ENCODE measurements at regions not wholly inside any gene's neighbourhood (a gene's known extent, or its start where the extent isn't known, plus 50 kb on each side); places are given as distances from the start of the nearest gene placed in this dataset.

DNA sequence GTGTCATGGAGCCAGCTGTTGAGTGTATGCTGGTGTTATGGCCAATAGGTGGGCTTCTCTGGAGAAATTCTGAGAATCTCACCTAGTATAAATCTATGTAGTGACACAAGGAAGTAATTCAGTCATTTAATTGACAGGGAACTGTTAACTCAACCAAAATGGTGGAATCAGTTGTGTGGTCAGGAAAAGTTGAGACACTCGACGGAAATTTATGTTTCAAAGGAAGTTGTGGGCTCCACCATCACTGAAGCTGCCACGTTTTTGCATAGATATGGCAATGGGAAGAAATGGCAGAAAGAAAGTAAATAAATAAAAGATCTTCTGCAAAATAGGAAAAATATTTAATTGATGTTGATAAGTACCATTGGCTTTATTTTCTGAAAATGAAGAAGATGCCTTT lies 84.5 kb downstream of the ATP6V1G3 start:
- H3K9ac ChIP-seq (ENCODE audit: low read length) = no peak overlapping the region
- no peaks in the 10 kb centered on the region for H3K36me3 ChIP-seq (ENCODE audit: insufficient read depth, low read length)
- no peaks in the 10 kb centered on the region for H3F3A ChIP-seq (ENCODE audit: insufficient read depth, low read length, poor library complexity, severe bottlenecking)
- no peaks in the 10 kb centered on the region for H3K9me3 ChIP-seq (ENCODE audit: low read length)
- H3K4me2 ChIP-seq (ENCODE audit: low read length) = no peak overlapping the region
- no peaks in the 10 kb centered on the region for H4K20me1 ChIP-seq (ENCODE audit: insufficient read depth)
- H3K27me3 ChIP-seq (ENCODE audit: insufficient read depth, low read depth, low read length) = no peaks in the 10 kb centered on the region
- no peak overlapping the region for H2AFZ ChIP-seq (ENCODE audit: low read depth, low read length)
- no peaks in the 10 kb centered on the region for H3K79me2 ChIP-seq (replicated peaks; ENCODE audit: insufficient read depth, low read length)
- H3K9me2 ChIP-seq (ENCODE audit: insufficient read depth, low read length) = no peaks in the 10 kb centered on the region
- TF ChIP-seq, protein P1, sequence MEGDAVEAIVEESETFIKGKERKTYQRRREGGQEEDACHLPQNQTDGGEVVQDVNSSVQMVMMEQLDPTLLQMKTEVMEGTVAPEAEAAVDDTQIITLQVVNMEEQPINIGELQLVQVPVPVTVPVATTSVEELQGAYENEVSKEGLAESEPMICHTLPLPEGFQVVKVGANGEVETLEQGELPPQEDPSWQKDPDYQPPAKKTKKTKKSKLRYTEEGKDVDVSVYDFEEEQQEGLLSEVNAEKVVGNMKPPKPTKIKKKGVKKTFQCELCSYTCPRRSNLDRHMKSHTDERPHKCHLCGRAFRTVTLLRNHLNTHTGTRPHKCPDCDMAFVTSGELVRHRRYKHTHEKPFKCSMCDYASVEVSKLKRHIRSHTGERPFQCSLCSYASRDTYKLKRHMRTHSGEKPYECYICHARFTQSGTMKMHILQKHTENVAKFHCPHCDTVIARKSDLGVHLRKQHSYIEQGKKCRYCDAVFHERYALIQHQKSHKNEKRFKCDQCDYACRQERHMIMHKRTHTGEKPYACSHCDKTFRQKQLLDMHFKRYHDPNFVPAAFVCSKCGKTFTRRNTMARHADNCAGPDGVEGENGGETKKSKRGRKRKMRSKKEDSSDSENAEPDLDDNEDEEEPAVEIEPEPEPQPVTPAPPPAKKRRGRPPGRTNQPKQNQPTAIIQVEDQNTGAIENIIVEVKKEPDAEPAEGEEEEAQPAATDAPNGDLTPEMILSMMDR (IDR thresholded peaks at IDR 0.05; ENCODE audit: poor library complexity, severe bottlenecking) = no peak
- no peak for TF ChIP-seq MXI1 (conservative IDR thresholded peaks at IDR 0.05; ENCODE audit: poor library complexity, severe bottlenecking)
- TF ChIP-seq, protein P2, sequence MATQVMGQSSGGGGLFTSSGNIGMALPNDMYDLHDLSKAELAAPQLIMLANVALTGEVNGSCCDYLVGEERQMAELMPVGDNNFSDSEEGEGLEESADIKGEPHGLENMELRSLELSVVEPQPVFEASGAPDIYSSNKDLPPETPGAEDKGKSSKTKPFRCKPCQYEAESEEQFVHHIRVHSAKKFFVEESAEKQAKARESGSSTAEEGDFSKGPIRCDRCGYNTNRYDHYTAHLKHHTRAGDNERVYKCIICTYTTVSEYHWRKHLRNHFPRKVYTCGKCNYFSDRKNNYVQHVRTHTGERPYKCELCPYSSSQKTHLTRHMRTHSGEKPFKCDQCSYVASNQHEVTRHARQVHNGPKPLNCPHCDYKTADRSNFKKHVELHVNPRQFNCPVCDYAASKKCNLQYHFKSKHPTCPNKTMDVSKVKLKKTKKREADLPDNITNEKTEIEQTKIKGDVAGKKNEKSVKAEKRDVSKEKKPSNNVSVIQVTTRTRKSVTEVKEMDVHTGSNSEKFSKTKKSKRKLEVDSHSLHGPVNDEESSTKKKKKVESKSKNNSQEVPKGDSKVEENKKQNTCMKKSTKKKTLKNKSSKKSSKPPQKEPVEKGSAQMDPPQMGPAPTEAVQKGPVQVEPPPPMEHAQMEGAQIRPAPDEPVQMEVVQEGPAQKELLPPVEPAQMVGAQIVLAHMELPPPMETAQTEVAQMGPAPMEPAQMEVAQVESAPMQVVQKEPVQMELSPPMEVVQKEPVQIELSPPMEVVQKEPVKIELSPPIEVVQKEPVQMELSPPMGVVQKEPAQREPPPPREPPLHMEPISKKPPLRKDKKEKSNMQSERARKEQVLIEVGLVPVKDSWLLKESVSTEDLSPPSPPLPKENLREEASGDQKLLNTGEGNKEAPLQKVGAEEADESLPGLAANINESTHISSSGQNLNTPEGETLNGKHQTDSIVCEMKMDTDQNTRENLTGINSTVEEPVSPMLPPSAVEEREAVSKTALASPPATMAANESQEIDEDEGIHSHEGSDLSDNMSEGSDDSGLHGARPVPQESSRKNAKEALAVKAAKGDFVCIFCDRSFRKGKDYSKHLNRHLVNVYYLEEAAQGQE (IDR thresholded peaks at IDR 0.05; ENCODE audit: borderline replicate concordance) = no peak
- no peak for TF ChIP-seq EP300 (conservative IDR thresholded peaks at IDR 0.05; ENCODE audit: poor library complexity, severe bottlenecking)
- no peak for TF ChIP-seq POLR2AphosphoS5 (IDR thresholded peaks at IDR 0.05)
- TF ChIP-seq EZH2 (IDR thresholded peaks at IDR 0.05; ENCODE audit: borderline replicate concordance, insufficient read depth, low read length, poor library complexity, severe bottlenecking) = no peak
- TF ChIP-seq SMC3 (conservative IDR thresholded peaks at IDR 0.05; ENCODE audit: poor library complexity) = no peak
- TF ChIP-seq TAF1 (IDR thresholded peaks at IDR 0.05; ENCODE audit: low read depth) = no peak
- TF ChIP-seq RAD21 (conservative IDR thresholded peaks at IDR 0.05) = no peak
- no peak overlapping the region for H3K27ac ChIP-seq (ENCODE audit: low read length)
- H3K4me3 ChIP-seq (ENCODE audit: low read length) = no peak overlapping the region

DNA sequence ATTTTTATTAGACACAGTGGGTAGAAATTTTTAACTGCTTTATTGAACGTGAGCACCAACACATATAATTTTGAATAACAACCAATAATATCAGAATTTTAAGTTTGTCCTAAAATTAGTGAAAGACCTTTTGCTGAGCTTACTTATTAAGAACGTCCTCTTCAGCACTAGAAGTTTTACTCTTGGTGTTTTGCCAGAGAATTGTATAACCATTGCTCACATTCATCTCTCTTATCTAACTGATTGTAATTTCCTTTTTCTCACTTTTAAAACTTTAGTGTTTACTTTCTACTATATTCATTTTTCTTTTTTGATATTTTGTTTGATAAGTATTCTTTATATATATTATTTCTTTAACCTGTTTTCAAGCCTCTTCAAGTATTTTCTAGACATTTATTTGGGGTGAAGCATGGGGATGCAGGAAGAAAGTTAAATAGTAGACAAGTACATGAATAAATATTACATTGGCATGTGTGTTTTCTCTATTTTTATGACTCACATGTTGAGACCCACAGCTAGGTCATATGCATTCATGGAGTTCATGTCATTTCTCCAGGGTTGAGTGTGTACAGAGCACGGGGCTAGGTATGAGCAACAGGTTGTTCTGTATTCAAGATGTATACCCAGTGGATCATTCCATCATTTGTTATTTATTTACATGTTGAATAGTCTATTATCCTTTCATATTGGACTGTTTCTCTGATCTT lies 90.6 kb downstream of the ATP6V1G3 start:
- Histone ChIP-seq H3K9me2 (ENCODE audit: insufficient read depth, low read length) (no peaks in the 10 kb centered on the region), H3K27ac (ENCODE audit: low read length) (no peak overlapping the region), H4K20me1 (ENCODE audit: insufficient read depth) (no peaks in the 10 kb centered on the region), H3K36me3 (ENCODE audit: insufficient read depth, low read length) (no peaks in the 10 kb centered on the region), H3K4me2 (ENCODE audit: low read length) (no peak overlapping the region), H3F3A (ENCODE audit: insufficient read depth, low read length, poor library complexity, severe bottlenecking) (peaks cover 2% of the 10 kb centered on the region), H3K4me3 (ENCODE audit: low read length) (no peak overlapping the region), H2AFZ (ENCODE audit: low read depth, low read length) (no peak overlapping the region), H3K9me3 (ENCODE audit: low read length) (no peaks in the 10 kb centered on the region), H3K79me2 (replicated peaks; ENCODE audit: insufficient read depth, low read length) (no peaks in the 10 kb centered on the region), H3K9ac (ENCODE audit: low read length) (no peak overlapping the region), H3K27me3 (ENCODE audit: insufficient read depth, low read depth, low read length) (no peaks in the 10 kb centered on the region)
- TF ChIP-seq, protein P1 (IDR thresholded peaks at IDR 0.05; ENCODE audit: poor library complexity, severe bottlenecking) = no peak
- TF ChIP-seq POLR2AphosphoS5 (IDR thresholded peaks at IDR 0.05) (no peak), EZH2 (IDR thresholded peaks at IDR 0.05; ENCODE audit: borderline replicate concordance, insufficient read depth, low read length, poor library complexity, severe bottlenecking) (no peak), RAD21 (conservative IDR thresholded peaks at IDR 0.05) (no peak), EP300 (conservative IDR thresholded peaks at IDR 0.05; ENCODE audit: poor library complexity, severe bottlenecking) (no peak), MXI1 (conservative IDR thresholded peaks at IDR 0.05; ENCODE audit: poor library complexity, severe bottlenecking) (no peak), SMC3 (conservative IDR thresholded peaks at IDR 0.05; ENCODE audit: poor library complexity) (no peak), TAF1 (IDR thresholded peaks at IDR 0.05; ENCODE audit: low read depth) (no peak)
- TF ChIP-seq, protein P2 (IDR thresholded peaks at IDR 0.05; ENCODE audit: borderline replicate concordance) = no peak
